Caco-2 (cell line): ENCODE measurements at regions not wholly inside any gene's neighbourhood (a gene's known extent, or its start where the extent isn't known, plus 50 kb on each side); places are given as distances from the start of the nearest gene placed in this dataset.

Experiments
- BruUV-seq: library from RNA; stranded (reverse); fragments of 400-500 nt; replicated peaks from 2 replicates; lab custom pipeline; 2021; lab: Mats Ljungman, UMichigan
- CTCF ChIA-PET: fragments of 300-600 bp; sonication (Branson Sonifier 250); formaldehyde crosslinking; loops from one replicate; lab custom pipeline; 2022; ENCODE audit warnings: antibody characterized with exemption; lab: Charles Lee
- POLR2A ChIA-PET: fragments of 300-600 bp; sonication (Branson Sonifier 250); formaldehyde crosslinking; loops from one replicate; lab custom pipeline; 2022; ENCODE audit warnings: antibody characterized with exemption; lab: Charles Lee
- DNase-seq, 2 experiments: peaks; one replicate each; pipeline versions ENCODE4 v3.0.0 to v3.0.0-alpha.2; 2020 to 2022
- H3K27me3 ChIP-seq: replicated peaks from 2 replicates; pipeline ENCODE4 v1.6.0; 2011; ENCODE audit warnings: low read length; ENCODE audit not compliant: control insufficient read depth, insufficient read depth
- H3K36me3 ChIP-seq: 2 replicates; pipeline ENCODE4 v1.5.1; 2011; ENCODE audit warnings: low read length; ENCODE audit not compliant: control insufficient read depth, insufficient read depth
- H3K4me1 ChIP-seq: fragments of 250-450 bp; sonication (Bioruptor Pico); 2 replicates; pipeline ENCODE4 v1.5.1; 2020; ENCODE audit warnings: mild to moderate bottlenecking
- H3K4me3 ChIP-seq: 2 replicates; pipeline ENCODE4 v1.5.1; 2011; ENCODE audit warnings: low read depth, mild to moderate bottlenecking, control low read depth, low read length
- H3K9me3 ChIP-seq: fragments of 250-450 bp; sonication (Bioruptor Pico); 2 replicates; pipeline ENCODE4 v1.5.1; 2020; ENCODE audit warnings: mild to moderate bottlenecking, moderate library complexity
- H3K27ac Mint-ChIP-seq: one replicate; pipeline ENCODE4 v1.8.0; 2022; ENCODE audit warnings: mixed read lengths; ENCODE audit not compliant: unreplicated experiment
- H3K27me3 Mint-ChIP-seq: one replicate; pipeline ENCODE4 v1.8.0; 2022; ENCODE audit warnings: mixed read lengths; ENCODE audit not compliant: insufficient read depth, unreplicated experiment
- H3K36me3 Mint-ChIP-seq: one replicate; pipeline ENCODE4 v1.8.0; 2022; ENCODE audit warnings: mild to moderate bottlenecking, mixed read lengths; ENCODE audit not compliant: insufficient read depth, unreplicated experiment
- H3K4me1 Mint-ChIP-seq: one replicate; pipeline ENCODE4 v1.8.0; 2022; ENCODE audit warnings: low read depth, mixed read lengths; ENCODE audit not compliant: unreplicated experiment
- H3K4me3 Mint-ChIP-seq: one replicate; pipeline ENCODE4 v1.8.0; 2022; ENCODE audit warnings: mild to moderate bottlenecking, moderate library complexity, mixed read lengths; ENCODE audit not compliant: unreplicated experiment
- H3K9me3 Mint-ChIP-seq: one replicate; pipeline ENCODE4 v1.8.0; 2022; ENCODE audit warnings: mixed read lengths; ENCODE audit not compliant: unreplicated experiment
- intact Hi-C: fragments of 100-400 bp; cut with micrococcal nuclease; formaldehyde crosslinking; loops from one replicate; pipeline ENCODE4 v1.10.0; 2022; ENCODE audit not compliant: unreplicated experiment
- TF ChIP-seq, protein P1 (sequence below), 2 experiments: fragments of 200-600 bp in 1 of 2; IDR thresholded peaks; 1 replicate in 1 of 2; 2 replicates in 1 of 2; pipeline versions ENCODE4 v1.5.1 to v1.8.0; 2011 to 2022; ENCODE audit warnings: antibody characterized with exemption in 1 of 2, control low read depth in 1 of 2, inconsistent platforms in 1 of 2, low read depth in 1 of 2, low read length in 1 of 2, mild to moderate bottlenecking in 1 of 2, moderate library complexity in 1 of 2; ENCODE audit not compliant: insufficient read depth in 1 of 2, severe bottlenecking in 1 of 2, unreplicated experiment in 1 of 2

DNA sequence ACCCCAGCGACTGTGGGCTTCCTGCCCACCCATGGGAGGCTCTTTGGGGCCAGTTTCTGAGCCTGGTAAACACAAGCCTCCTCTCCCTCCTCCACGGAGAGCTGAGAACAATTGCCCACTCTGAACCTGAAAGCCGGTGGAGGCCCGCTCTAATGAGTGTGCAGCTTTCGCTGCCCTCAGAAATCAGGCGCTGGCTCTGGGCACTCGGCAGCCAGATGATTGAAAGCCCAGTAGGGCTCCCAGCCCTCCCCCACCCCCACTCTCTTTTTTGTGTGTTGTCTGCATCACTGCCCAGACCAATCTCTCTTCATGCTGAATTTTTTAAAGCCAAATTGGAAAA, 438.9 kb downstream of the RPS24 start:
- CTCF ChIA-PET, result no interaction called here

DNA sequence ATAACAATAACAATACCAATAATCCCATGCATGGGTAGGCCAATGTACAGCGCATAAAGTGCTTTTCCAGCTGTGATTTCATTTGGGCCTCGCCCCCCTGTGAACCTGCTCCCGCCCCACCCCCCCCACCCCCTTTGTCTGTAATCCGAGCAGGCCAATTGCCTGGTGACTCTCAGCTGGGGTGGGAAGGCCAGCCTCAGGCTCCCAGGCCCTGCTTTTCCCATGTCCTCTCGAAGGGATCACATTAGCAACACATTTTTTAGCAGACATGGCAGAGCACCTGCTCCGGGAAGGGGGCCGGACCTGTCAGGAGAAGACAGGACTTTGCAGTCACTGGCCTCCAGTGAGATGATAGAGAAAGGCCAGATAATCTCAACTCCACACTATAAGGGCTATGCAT, 439.3 kb downstream of the RPS24 start:
- no peaks in the 10 kb centered on the region for H3K27me3 ChIP-seq
- ChIA-PET POLR2A (no interaction called here), CTCF (no interaction called here)
- Mint-ChIP-seq H3K36me3 (no peaks in the 10 kb centered on the region), H3K4me1 (peaks cover 8% of the 10 kb centered on the region), H3K9me3 (no peaks in the 10 kb centered on the region), H3K27me3 (no peaks in the 10 kb centered on the region), H3K27ac (no peak overlapping the region), H3K4me3 (no peak overlapping the region)
- TF ChIP-seq, protein P1, sequence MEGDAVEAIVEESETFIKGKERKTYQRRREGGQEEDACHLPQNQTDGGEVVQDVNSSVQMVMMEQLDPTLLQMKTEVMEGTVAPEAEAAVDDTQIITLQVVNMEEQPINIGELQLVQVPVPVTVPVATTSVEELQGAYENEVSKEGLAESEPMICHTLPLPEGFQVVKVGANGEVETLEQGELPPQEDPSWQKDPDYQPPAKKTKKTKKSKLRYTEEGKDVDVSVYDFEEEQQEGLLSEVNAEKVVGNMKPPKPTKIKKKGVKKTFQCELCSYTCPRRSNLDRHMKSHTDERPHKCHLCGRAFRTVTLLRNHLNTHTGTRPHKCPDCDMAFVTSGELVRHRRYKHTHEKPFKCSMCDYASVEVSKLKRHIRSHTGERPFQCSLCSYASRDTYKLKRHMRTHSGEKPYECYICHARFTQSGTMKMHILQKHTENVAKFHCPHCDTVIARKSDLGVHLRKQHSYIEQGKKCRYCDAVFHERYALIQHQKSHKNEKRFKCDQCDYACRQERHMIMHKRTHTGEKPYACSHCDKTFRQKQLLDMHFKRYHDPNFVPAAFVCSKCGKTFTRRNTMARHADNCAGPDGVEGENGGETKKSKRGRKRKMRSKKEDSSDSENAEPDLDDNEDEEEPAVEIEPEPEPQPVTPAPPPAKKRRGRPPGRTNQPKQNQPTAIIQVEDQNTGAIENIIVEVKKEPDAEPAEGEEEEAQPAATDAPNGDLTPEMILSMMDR (IDR thresholded peaks at IDR 0.05; ENCODE audit: insufficient read depth in 1 of 2, low read depth in 1 of 2, low read length in 1 of 2, severe bottlenecking in 1 of 2, unreplicated experiment in 1 of 2), result no peak
- DNase-seq, result no peak
- intact Hi-C loops, result no loop called here
- no peaks in the 10 kb centered on the region for H3K4me1 ChIP-seq
- no peaks in the 10 kb centered on the region for H3K36me3 ChIP-seq
- no peaks in the 10 kb centered on the region for H3K9me3 ChIP-seq
- BruUV-seq, result no TSS peak
- no peak overlapping the region for H3K4me3 ChIP-seq

More for the DNA sequence above, 438.9 kb downstream of the RPS24 start:
- no peaks in the 10 kb centered on the region for H3K27me3 Mint-ChIP-seq
- no peak overlapping the region for H3K27ac Mint-ChIP-seq
- Histone ChIP-seq H3K36me3 (no peaks in the 10 kb centered on the region), H3K9me3 (no peaks in the 10 kb centered on the region), H3K27me3 (no peaks in the 10 kb centered on the region), H3K4me3 (no peak overlapping the region), H3K4me1 (no peaks in the 10 kb centered on the region)
- H3K36me3 Mint-ChIP-seq, result no peaks in the 10 kb centered on the region
- H3K4me1 Mint-ChIP-seq, result peaks cover 8% of the 10 kb centered on the region
- TF ChIP-seq, protein P1 (IDR thresholded peaks at IDR 0.05; ENCODE audit: insufficient read depth in 1 of 2, low read depth in 1 of 2, low read length in 1 of 2, severe bottlenecking in 1 of 2, unreplicated experiment in 1 of 2), result no peak
- DNase-seq, result no peak
- H3K4me3 Mint-ChIP-seq, result no peak overlapping the region
- peaks cover 3% of the 10 kb centered on the region for H3K9me3 Mint-ChIP-seq
- no TSS peak for BruUV-seq
- intact Hi-C loops, result no loop called here
- POLR2A ChIA-PET, result no interaction called here

DNA sequence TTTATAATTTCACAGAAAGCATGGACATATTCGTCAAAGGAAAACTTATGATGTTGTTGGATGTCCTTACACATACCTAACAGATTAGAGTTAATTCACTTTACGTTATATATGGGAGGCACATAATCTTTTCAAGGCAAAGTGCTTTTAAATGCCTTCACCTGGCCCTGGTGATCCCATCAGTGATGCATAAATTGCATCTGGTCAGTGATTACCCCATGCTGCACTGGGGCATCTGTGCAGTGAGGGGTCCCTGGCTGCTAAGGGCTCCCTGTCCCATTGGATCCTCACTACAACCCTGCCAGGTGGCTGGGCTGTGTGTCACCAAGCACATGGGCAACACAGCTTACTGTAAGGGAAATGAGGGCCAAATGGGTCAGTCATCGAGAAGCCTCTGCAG, 441.1 kb downstream of the RPS24 start:
- Mint-ChIP-seq H3K9me3 (no peaks in the 10 kb centered on the region), H3K4me1 (peaks cover 8% of the 10 kb centered on the region), H3K36me3 (no peaks in the 10 kb centered on the region), H3K4me3 (no peak overlapping the region), H3K27me3 (no peaks in the 10 kb centered on the region), H3K27ac (no peak overlapping the region)
- TF ChIP-seq, protein P1 (IDR thresholded peaks at IDR 0.05; ENCODE audit: insufficient read depth in 1 of 2, low read depth in 1 of 2, low read length in 1 of 2, severe bottlenecking in 1 of 2, unreplicated experiment in 1 of 2), result no peak
- H3K36me3 ChIP-seq, result no peaks in the 10 kb centered on the region
- no TSS peak for BruUV-seq
- ChIA-PET CTCF (no interaction called here), POLR2A (no interaction called here)
- H3K4me1 ChIP-seq, result no peaks in the 10 kb centered on the region
- no peak for DNase-seq
- no peaks in the 10 kb centered on the region; the same call in 1 of the 2 replicates for H3K27me3 ChIP-seq
- H3K4me3 ChIP-seq, result no peak overlapping the region
- no peaks in the 10 kb centered on the region for H3K9me3 ChIP-seq
- intact Hi-C loops, result no loop called here
